A673 (cell line): ENCODE measurements at regions not wholly inside any gene's neighbourhood (a gene's known extent, or its start where the extent isn't known, plus 50 kb on each side); places are given as distances from the start of the nearest gene placed in this dataset.

Source experiments
- BruUV-seq: library from RNA; stranded (reverse); fragments of 400-500 nt; replicated peaks from 2 replicates; lab custom pipeline; 2021; lab: Mats Ljungman, UMichigan
- CTCF ChIA-PET: fragments of 300-600 bp; sonication (Branson Sonifier 250); formaldehyde crosslinking; loops from one replicate; lab custom pipeline; 2022; ENCODE audit warnings: antibody characterized with exemption; lab: Charles Lee
- POLR2A ChIA-PET: fragments of 300-600 bp; sonication (Branson Sonifier 250); formaldehyde crosslinking; loops from one replicate; lab custom pipeline; 2022; ENCODE audit warnings: antibody characterized with exemption; ENCODE audit not compliant: low non-redundant PET; lab: Charles Lee
- DNase-seq: peaks from one replicate; pipeline ENCODE4 v3.0.0-alpha.2; 2015; ENCODE audit warnings: low spot score
- H3K27ac ChIP-seq: fragments of 200-600 bp; sonication (generic); 2 replicates; pipeline ENCODE4 v1.5.1; 2016; ENCODE audit warnings: mixed run types, low read depth, mild to moderate bottlenecking, mixed read lengths, antibody characterized with exemption, low read length; ENCODE audit not compliant: poor library complexity, severe bottlenecking
- H3K27me3 ChIP-seq: fragments of 200-600 bp; sonication (generic); replicated peaks from 2 replicates; pipeline ENCODE4 v1.6.1; 2017; ENCODE audit warnings: mixed run types, low read depth, mild to moderate bottlenecking, mixed read lengths, antibody characterized with exemption, low read length; ENCODE audit not compliant: insufficient read depth, poor library complexity
- H3K36me3 ChIP-seq: fragments of 200-600 bp; sonication (generic); 2 replicates; pipeline ENCODE4 v1.6.1; 2016; ENCODE audit warnings: mixed run types, mild to moderate bottlenecking, mixed read lengths, antibody characterized with exemption, low read length; ENCODE audit not compliant: insufficient read depth, poor library complexity, severe bottlenecking
- H3K4me1 ChIP-seq: fragments of 200-600 bp; sonication (generic); 2 replicates; pipeline ENCODE4 v1.6.1; 2017; ENCODE audit warnings: mixed run types, mild to moderate bottlenecking, mixed read lengths, antibody characterized with exemption, low read length; ENCODE audit not compliant: insufficient read depth, poor library complexity, severe bottlenecking
- H3K4me3 ChIP-seq: fragments of 200-600 bp; sonication (generic); 2 replicates; pipeline ENCODE4 v1.5.1; 2016; ENCODE audit warnings: low read depth, mixed run types, mild to moderate bottlenecking, mixed read lengths, low read length; ENCODE audit not compliant: poor library complexity, severe bottlenecking
- H3K9me3 ChIP-seq: fragments of 200-600 bp; sonication (generic); 2 replicates; pipeline ENCODE4 v1.6.1; 2016; ENCODE audit warnings: mixed run types, low read depth, mild to moderate bottlenecking, mixed read lengths, antibody characterized with exemption, low read length; ENCODE audit not compliant: poor library complexity, severe bottlenecking
- CTCF ChIP-seq: fragments of 300-800, 200-600 bp; sonication (generic); conservative IDR thresholded peaks from 2 replicates; pipeline ENCODE4 v1.5.1; 2017; ENCODE audit warnings: low read depth, mild to moderate bottlenecking, antibody characterized with exemption, low read length, moderate library complexity, mixed read lengths
- EZH2 ChIP-seq: fragments of 200-600 bp; sonication (generic); IDR thresholded peaks from 2 replicates; pipeline ENCODE4 v1.6.1; 2017; ENCODE audit warnings: borderline replicate concordance, low read depth, mild to moderate bottlenecking, mixed read lengths, antibody characterized with exemption, low read length; ENCODE audit not compliant: poor library complexity, severe bottlenecking
- intact Hi-C: fragments of 100-400 bp; cut with micrococcal nuclease; formaldehyde crosslinking; loops from one replicate; pipeline ENCODE4 v1.10.0; 2022; ENCODE audit not compliant: unreplicated experiment

DNA sequence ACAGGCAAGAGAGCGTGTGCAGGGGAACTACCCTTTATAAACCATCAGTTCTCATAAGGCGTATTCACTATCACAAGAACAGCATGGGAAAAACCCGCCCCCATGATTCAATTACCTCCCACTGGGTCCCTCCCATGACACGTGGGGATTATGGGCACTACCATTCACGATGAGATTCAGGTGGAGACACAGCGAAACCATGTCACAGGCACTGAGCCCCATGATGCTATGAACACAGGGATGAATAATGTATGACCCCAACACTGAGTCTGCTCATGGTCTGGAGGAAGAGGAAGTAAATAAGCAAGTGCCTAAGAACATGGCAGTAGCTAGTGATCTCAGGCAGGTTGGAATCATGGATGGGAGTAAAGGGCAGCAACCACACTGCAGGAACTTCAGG, 281.0 kb upstream of the ZNF462 start:
- intact Hi-C loops: no loop called here
- TF ChIP-seq CTCF (no peak), EZH2 (no peak)
- CTCF ChIA-PET: no interaction called here
- H3K27ac ChIP-seq: no peak overlapping the region
- no TSS peak for BruUV-seq
- POLR2A ChIA-PET: no interaction called here
- no peaks in the 10 kb centered on the region for H3K36me3 ChIP-seq
- no peaks in the 10 kb centered on the region for H3K4me1 ChIP-seq
- DNase-seq: no peak
- H3K27me3 ChIP-seq: no peaks in the 10 kb centered on the region
- no peak overlapping the region for H3K4me3 ChIP-seq
- H3K9me3 ChIP-seq: no peaks in the 10 kb centered on the region

GRCh38 chr9:106583751-106584150, 279.2 kb upstream of the ZNF462 start:
- ChIA-PET POLR2A (no interaction called here), CTCF (no interaction called here)
- no peaks in the 10 kb centered on the region for H3K4me1 ChIP-seq
- TF ChIP-seq CTCF (no peak), EZH2 (no peak)
- no peaks in the 10 kb centered on the region for H3K36me3 ChIP-seq
- no TSS peak for BruUV-seq
- no peaks in the 10 kb centered on the region for H3K9me3 ChIP-seq
- H3K27me3 ChIP-seq: no peaks in the 10 kb centered on the region
- H3K4me3 ChIP-seq: no peak overlapping the region
- DNase-seq: no peak
- intact Hi-C loops: no loop called here
- H3K27ac ChIP-seq: no peak overlapping the region

- no peak overlapping the region for H3K27ac ChIP-seq
- TF ChIP-seq CTCF: no peak
- TF ChIP-seq EZH2: no peak
- H3K4me1 ChIP-seq: no peaks in the 10 kb centered on the region
- intact Hi-C loops: no loop called here
- no peaks in the 10 kb centered on the region for H3K27me3 ChIP-seq
- H3K4me3 ChIP-seq: no peak overlapping the region
- ChIA-PET POLR2A (no interaction called here), CTCF (no interaction called here)
- DNase-seq: no peak
- no peaks in the 10 kb centered on the region for H3K36me3 ChIP-seq
- H3K9me3 ChIP-seq: no peaks in the 10 kb centered on the region
- no TSS peak for BruUV-seq
These were observed 275.9 kb upstream of the ZNF462 start for GRCh38 chr9:106587042-106587441.
